Mesenchymal stem cell (in vitro differentiated cells and primary cell): ENCODE measurements at regions not wholly inside any gene's neighbourhood (a gene's known extent, or its start where the extent isn't known, plus 50 kb on each side); places are given as distances from the start of the nearest gene placed in this dataset.

ENCODE experiments used
- DNase-seq: peaks from one replicate; pipeline ENCODE4 v3.0.0-alpha.2; 2013
- H2AFZ ChIP-seq: one replicate; pipeline ENCODE4 v1.6.1; 2013; ENCODE audit warnings: low read depth, mild to moderate bottlenecking, control low read depth, inconsistent platforms, low read length, moderate library complexity
- H2AK5ac ChIP-seq: 2 replicates; pipeline ENCODE4 v1.6.1; 2013; ENCODE audit warnings: low read length, moderate library complexity, mild to moderate bottlenecking, inconsistent platforms; ENCODE audit not compliant: severe bottlenecking
- H2BK120ac ChIP-seq: one replicate; pipeline ENCODE4 v1.6.1; 2013; ENCODE audit warnings: low read depth, mild to moderate bottlenecking, inconsistent platforms, low read length, moderate library complexity
- H2BK12ac ChIP-seq, 2 experiments: one replicate each; pipeline ENCODE4 v1.6.1; 2013; ENCODE audit warnings: inconsistent platforms in 2 of 2, low read length in 2 of 2, mild to moderate bottlenecking in 2 of 2, moderate library complexity in 2 of 2, control low read depth in 1 of 2
- H2BK15ac ChIP-seq: one replicate; pipeline ENCODE4 v1.6.1; 2013; ENCODE audit warnings: mild to moderate bottlenecking, low read depth, inconsistent platforms; ENCODE audit not compliant: poor library complexity, severe bottlenecking
- H2BK5ac ChIP-seq: 2 replicates; pipeline ENCODE4 v1.6.1; 2013; ENCODE audit warnings: low read depth, mild to moderate bottlenecking, low read length, control low read depth, inconsistent platforms; ENCODE audit not compliant: poor library complexity, severe bottlenecking
- H3K14ac ChIP-seq, 2 experiments: one replicate each; pipeline ENCODE4 v1.6.1; 2013; ENCODE audit warnings: inconsistent platforms in 2 of 2, low read length in 2 of 2, control low read depth in 1 of 2, mild to moderate bottlenecking in 1 of 2, moderate library complexity in 1 of 2
- H3K18ac ChIP-seq, 2 experiments: one replicate each; pipeline ENCODE4 v1.6.1; 2013; ENCODE audit warnings: inconsistent platforms in 2 of 2, low read length in 2 of 2, control low read depth in 1 of 2, low read depth in 1 of 2, mild to moderate bottlenecking in 1 of 2
- H3K23ac ChIP-seq, 2 experiments: one replicate each; pipeline ENCODE4 v1.6.1; 2013; ENCODE audit warnings: inconsistent platforms in 2 of 2, low read length in 2 of 2, mild to moderate bottlenecking in 2 of 2, moderate library complexity in 2 of 2, control low read depth in 1 of 2
- H3K27ac ChIP-seq: 2 replicates; pipeline ENCODE4 v1.5.1; 2013; ENCODE audit warnings: mild to moderate bottlenecking, moderate library complexity, low read length, control low read depth, inconsistent platforms; ENCODE audit not compliant: poor library complexity, severe bottlenecking
- H3K27me3 ChIP-seq, 2 experiments: 2 replicates each; pipeline versions ENCODE4 v1.6.1 to v1.7.0; 2013; ENCODE audit warnings: low read length in 2 of 2, mild to moderate bottlenecking in 2 of 2, moderate library complexity in 2 of 2, control low read depth in 1 of 2, inconsistent platforms in 1 of 2; ENCODE audit not compliant: control insufficient read depth in 1 of 2, insufficient read depth in 1 of 2
- H3K36me3 ChIP-seq, 2 experiments: 2 replicates each; pipeline versions ENCODE4 v1.6.1 to v1.7.0; 2013; ENCODE audit warnings: low read length in 2 of 2, control low read depth in 1 of 2, inconsistent platforms in 1 of 2, low read depth in 1 of 2, mild to moderate bottlenecking in 1 of 2; ENCODE audit not compliant: insufficient read depth in 2 of 2, control insufficient read depth in 1 of 2
- H3K4ac ChIP-seq, 2 experiments: one replicate each; pipeline ENCODE4 v1.6.1; 2013; ENCODE audit warnings: inconsistent platforms in 2 of 2, low read length in 2 of 2, mild to moderate bottlenecking in 2 of 2, moderate library complexity in 2 of 2, control low read depth in 1 of 2, low read depth in 1 of 2
- H3K4me1 ChIP-seq: 2 replicates; pipeline ENCODE4 v1.6.1; 2013; ENCODE audit warnings: low read depth, low read length, control low read depth; ENCODE audit not compliant: control insufficient read depth, insufficient read depth
- H3K4me2 ChIP-seq: 2 replicates; pipeline ENCODE4 v1.6.1; 2013; ENCODE audit warnings: low read length, mild to moderate bottlenecking, inconsistent platforms; ENCODE audit not compliant: poor library complexity, severe bottlenecking
- H3K4me3 ChIP-seq, 2 experiments: 2 replicates each; pipeline versions ENCODE4 v1.5.1 to v1.7.0; 2013; ENCODE audit warnings: low read length in 2 of 2, mild to moderate bottlenecking in 2 of 2, control low read depth in 1 of 2, low read depth in 1 of 2; ENCODE audit not compliant: insufficient read depth in 1 of 2
- H3K79me1 ChIP-seq: replicated peaks from 2 replicates; pipeline ENCODE4 v1.6.1; 2013; ENCODE audit warnings: mild to moderate bottlenecking, control low read depth, low read length, inconsistent platforms; ENCODE audit not compliant: poor library complexity, severe bottlenecking
- H3K9ac ChIP-seq: 2 replicates; pipeline ENCODE4 v1.7.0; 2013; ENCODE audit warnings: mild to moderate bottlenecking, low read length, moderate library complexity
- H3K9me3 ChIP-seq: 2 replicates; pipeline ENCODE4 v1.7.0; 2013; ENCODE audit warnings: mild to moderate bottlenecking, low read length; ENCODE audit not compliant: control insufficient read depth
- H4K8ac ChIP-seq: one replicate; pipeline ENCODE4 v1.6.1; 2013; ENCODE audit warnings: inconsistent platforms, mild to moderate bottlenecking, low read length, moderate library complexity
- H4K91ac ChIP-seq: one replicate; pipeline ENCODE4 v1.6.1; 2013; ENCODE audit warnings: mild to moderate bottlenecking, low read length, inconsistent platforms
- WGBS: methylation state at CpG from one replicate; pipeline ENCODE4 v1.1.7; 2013; ENCODE audit warnings: mixed read lengths; 5-methylcytosine and 5-hydroxymethylcytosine counted together

GRCh38 chr15:53360881-53361280 lies 398.6 kb downstream of the WDR72 start:
- no peak overlapping the region for H2BK5ac ChIP-seq
- H3K4me1 ChIP-seq = no peaks in the 10 kb centered on the region
- 92% methylated on average over 2 of the region's 4 CpGs for WGBS

GRCh38 chr15:53359038-53359437 lies 400.4 kb downstream of the WDR72 start:
- Histone ChIP-seq H3K27me3 (no peaks in the 10 kb centered on the region), H3K23ac (no peak overlapping the region), H2BK12ac (no peak overlapping the region), H3K4me3 (no peak overlapping the region), H2BK120ac (no peak overlapping the region), H2AFZ (no peak overlapping the region), H3K79me1 (no peaks in the 10 kb centered on the region), H3K4me2 (no peak overlapping the region), H3K4me1 (no peaks in the 10 kb centered on the region), H2BK5ac (no peak overlapping the region), H3K14ac (no peak overlapping the region), H4K8ac (no peak overlapping the region), H3K18ac (no peak overlapping the region), H4K91ac (no peak overlapping the region), H3K36me3 (no peaks in the 10 kb centered on the region), H3K9ac (no peak overlapping the region), H3K27ac (no peak overlapping the region), H2BK15ac (no peak overlapping the region), H2AK5ac (no peak overlapping the region), H3K4ac (no peak overlapping the region), H3K9me3 (no peaks in the 10 kb centered on the region)
- no peak for DNase-seq
- 61% methylated on average over 1 of the region's 2 CpGs for WGBS

More at GRCh38 chr15:53360881-53361280, 398.6 kb downstream of the WDR72 start:
- H4K8ac ChIP-seq = no peak overlapping the region
- H3K27me3 ChIP-seq = no peaks in the 10 kb centered on the region
- no peak overlapping the region for H2AFZ ChIP-seq
- H2BK12ac ChIP-seq = no peak overlapping the region
- no peak overlapping the region for H3K23ac ChIP-seq
- no peak overlapping the region for H3K9ac ChIP-seq
- no peak overlapping the region for H3K18ac ChIP-seq
- no peak overlapping the region for H4K91ac ChIP-seq
- H2BK15ac ChIP-seq = no peak overlapping the region
- no peaks in the 10 kb centered on the region for H3K9me3 ChIP-seq
- H3K4me3 ChIP-seq = no peak overlapping the region
- H3K27ac ChIP-seq = no peak overlapping the region
- H2AK5ac ChIP-seq = no peak overlapping the region
- no peak overlapping the region for H3K4ac ChIP-seq
- no peak overlapping the region for H3K4me2 ChIP-seq
- H3K14ac ChIP-seq = no peak overlapping the region
- H2BK120ac ChIP-seq = no peak overlapping the region
- H3K36me3 ChIP-seq = no peaks in the 10 kb centered on the region
- no peak for DNase-seq
- no peaks in the 10 kb centered on the region for H3K79me1 ChIP-seq

GRCh38 chr15:53354874-53355273 lies 404.6 kb downstream of the WDR72 start:
- no peak for DNase-seq
- Histone ChIP-seq H2BK12ac (no peak overlapping the region), H3K18ac (no peak overlapping the region), H3K4me2 (no peak overlapping the region), H3K27me3 (no peaks in the 10 kb centered on the region), H3K27ac (no peak overlapping the region), H3K9me3 (no peaks in the 10 kb centered on the region), H2AFZ (no peak overlapping the region), H3K9ac (no peak overlapping the region), H3K4me3 (no peak overlapping the region), H3K4ac (no peak overlapping the region), H2BK120ac (no peak overlapping the region), H3K23ac (no peak overlapping the region), H3K79me1 (no peaks in the 10 kb centered on the region), H4K91ac (no peak overlapping the region), H3K14ac (no peak overlapping the region), H2BK5ac (no peak overlapping the region), H2AK5ac (no peak overlapping the region), H3K36me3 (no peaks in the 10 kb centered on the region), H3K4me1 (no peaks in the 10 kb centered on the region), H2BK15ac (no peak overlapping the region), H4K8ac (no peak overlapping the region)

- H2AFZ ChIP-seq = no peak overlapping the region
- no peak overlapping the region for H3K23ac ChIP-seq
- H3K18ac ChIP-seq = no peak overlapping the region
- no peaks in the 10 kb centered on the region for H3K79me1 ChIP-seq
- no peaks in the 10 kb centered on the region for H3K36me3 ChIP-seq
- no peak overlapping the region for H3K27ac ChIP-seq
- H2BK120ac ChIP-seq = no peak overlapping the region
- H2AK5ac ChIP-seq = no peak overlapping the region
- H3K4me1 ChIP-seq = no peaks in the 10 kb centered on the region
- no peak overlapping the region for H2BK12ac ChIP-seq
- no peak overlapping the region for H3K4ac ChIP-seq
- H4K91ac ChIP-seq = no peak overlapping the region
- H3K27me3 ChIP-seq = no peaks in the 10 kb centered on the region
- no peaks in the 10 kb centered on the region for H3K9me3 ChIP-seq
- 69% methylated on average over 2 of the region's 3 CpGs for WGBS
- H2BK15ac ChIP-seq = no peak overlapping the region
- no peak for DNase-seq
- no peak overlapping the region for H3K9ac ChIP-seq
- H2BK5ac ChIP-seq = no peak overlapping the region
- no peak overlapping the region for H3K14ac ChIP-seq
- no peak overlapping the region for H3K4me2 ChIP-seq
- H3K4me3 ChIP-seq = no peak overlapping the region
- no peak overlapping the region for H4K8ac ChIP-seq
Observed at GRCh38 chr15:53351373-53351772, 408.1 kb downstream of the WDR72 start.
